Colonic mucosa (tissue), 4 donors: ENCODE measurements at regions not wholly inside any gene's neighbourhood (a gene's known extent, or its start where the extent isn't known, plus 50 kb on each side); places are given as distances from the start of the nearest gene placed in this dataset.

Source experiments
- DNase-seq: peaks from one replicate; pipeline ENCODE4 v3.0.0-alpha.2; 2020
- H3K27ac ChIP-seq: fragments of 200-600 bp; one replicate; pipeline ENCODE4 v1.8.0; 2021
- H3K27me3 ChIP-seq: fragments of 200-600 bp; one replicate; pipeline ENCODE4 v1.8.0; 2021
- H3K36me3 ChIP-seq: fragments of 200-600 bp; one replicate; pipeline ENCODE4 v1.8.0; 2021
- H3K4me1 ChIP-seq: fragments of 200-600 bp; one replicate; pipeline ENCODE4 v1.8.0; 2021; ENCODE audit warnings: mild to moderate bottlenecking
- H3K4me3 ChIP-seq: fragments of 200-600 bp; one replicate; pipeline ENCODE4 v1.8.0; 2021
- H3K9ac ChIP-seq, 2 donors: one replicate each; pipeline ENCODE4 v1.7.0; 2013; ENCODE audit warnings: control low read depth in 2 of 2, low read depth in 2 of 2, low read length in 2 of 2
- H3K9me3 ChIP-seq: fragments of 200-600 bp; one replicate; pipeline ENCODE4 v1.8.0; 2021
- intact Hi-C: fragments of 100-400 bp; cut with DNase I; formaldehyde crosslinking; loops from one replicate; pipeline ENCODE4 v1.14.1; 2022
- TF ChIP-seq, protein P1 (sequence below): fragments of 200-600 bp; IDR thresholded peaks from one replicate; pipeline ENCODE4 v1.8.0; 2022; ENCODE audit warnings: antibody characterized with exemption, mild to moderate bottlenecking
- donor health status: healthy.
- donor health status: DM: no; HTN: no; CAD: no.
- donor health status: DM: no; HTN: no; CAD: no.

- Histone ChIP-seq H3K27me3 (no peaks in the 10 kb centered on the region), H3K4me1 (peaks cover 13% of the 10 kb centered on the region), H3K27ac (peak overlapping the region; percentile 77), H3K9ac (peak overlapping the region in 1 of 2 donors; percentile 84), H3K4me3 (no peak overlapping the region), H3K36me3 (no peaks in the 10 kb centered on the region), H3K9me3 (no peaks in the 10 kb centered on the region)
- TF ChIP-seq, protein P1, sequence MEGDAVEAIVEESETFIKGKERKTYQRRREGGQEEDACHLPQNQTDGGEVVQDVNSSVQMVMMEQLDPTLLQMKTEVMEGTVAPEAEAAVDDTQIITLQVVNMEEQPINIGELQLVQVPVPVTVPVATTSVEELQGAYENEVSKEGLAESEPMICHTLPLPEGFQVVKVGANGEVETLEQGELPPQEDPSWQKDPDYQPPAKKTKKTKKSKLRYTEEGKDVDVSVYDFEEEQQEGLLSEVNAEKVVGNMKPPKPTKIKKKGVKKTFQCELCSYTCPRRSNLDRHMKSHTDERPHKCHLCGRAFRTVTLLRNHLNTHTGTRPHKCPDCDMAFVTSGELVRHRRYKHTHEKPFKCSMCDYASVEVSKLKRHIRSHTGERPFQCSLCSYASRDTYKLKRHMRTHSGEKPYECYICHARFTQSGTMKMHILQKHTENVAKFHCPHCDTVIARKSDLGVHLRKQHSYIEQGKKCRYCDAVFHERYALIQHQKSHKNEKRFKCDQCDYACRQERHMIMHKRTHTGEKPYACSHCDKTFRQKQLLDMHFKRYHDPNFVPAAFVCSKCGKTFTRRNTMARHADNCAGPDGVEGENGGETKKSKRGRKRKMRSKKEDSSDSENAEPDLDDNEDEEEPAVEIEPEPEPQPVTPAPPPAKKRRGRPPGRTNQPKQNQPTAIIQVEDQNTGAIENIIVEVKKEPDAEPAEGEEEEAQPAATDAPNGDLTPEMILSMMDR = no peak
- DNase-seq = peak; percentile 73
- intact Hi-C loops = no loop called here
Observed at GRCh38 chr20:50304923-50305635, 114.4 kb downstream of the CEBPB start.

DNA sequence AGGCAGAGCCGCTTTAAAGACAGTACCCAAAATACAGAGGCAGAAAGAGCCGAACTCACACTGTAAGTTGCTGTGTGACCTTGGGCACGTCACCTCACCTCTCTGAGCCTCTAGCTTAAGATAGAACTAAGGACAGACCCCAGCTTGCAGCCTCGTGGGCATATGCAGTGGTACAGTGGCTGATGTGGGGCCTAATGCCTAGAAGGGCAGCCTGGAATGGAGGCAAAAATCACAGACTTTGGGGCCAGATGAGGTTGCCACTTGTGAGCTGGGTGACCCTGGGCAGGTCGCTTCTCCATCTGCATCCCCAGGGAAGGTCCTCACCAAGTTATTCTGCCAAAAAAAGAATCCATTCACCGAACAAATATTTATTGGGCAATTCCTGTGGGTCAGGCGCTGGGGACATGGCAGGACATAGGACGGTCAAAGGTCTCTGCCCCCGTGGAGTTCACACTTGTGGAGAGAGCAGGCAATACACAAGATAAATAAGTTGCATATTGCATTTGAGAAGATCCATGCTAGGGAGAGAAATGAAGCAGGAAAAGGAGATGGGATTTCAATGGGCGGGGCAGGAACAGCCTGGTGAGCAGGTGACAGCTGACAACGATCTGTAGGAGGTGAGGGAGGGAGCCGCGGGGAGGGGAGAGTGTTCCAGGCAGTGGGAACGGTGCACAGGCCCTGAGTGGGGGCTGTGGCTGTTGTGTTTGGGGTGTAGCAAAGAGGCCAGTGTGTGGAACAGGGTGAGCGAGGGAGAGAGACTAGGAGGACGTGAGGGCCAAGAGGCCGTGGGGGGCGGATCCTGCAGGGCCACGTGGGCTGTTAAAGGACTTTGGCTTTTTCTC is 115.2 kb downstream of the CEBPB start:
- no peaks in the 10 kb centered on the region for H3K9me3 ChIP-seq
- peak; percentile 73 for DNase-seq
- H3K4me1 ChIP-seq = peaks cover 13% of the 10 kb centered on the region
- peak overlapping the region; percentile 77 for H3K27ac ChIP-seq
- intact Hi-C loops = no loop called here
- peak overlapping the region; percentile 58 to 84 for H3K9ac ChIP-seq
- TF ChIP-seq, protein P1 = no peak
- H3K36me3 ChIP-seq = no peaks in the 10 kb centered on the region
- H3K27me3 ChIP-seq = no peaks in the 10 kb centered on the region
- H3K4me3 ChIP-seq = no peak overlapping the region

GRCh38 chr20:50306478-50307423 is 116.1 kb downstream of the CEBPB start:
- H3K27ac ChIP-seq = peak overlapping the region; percentile 77
- peaks cover 13% of the 10 kb centered on the region for H3K4me1 ChIP-seq
- H3K27me3 ChIP-seq = no peaks in the 10 kb centered on the region
- TF ChIP-seq, protein P1 = no peak
- H3K9ac ChIP-seq = peak overlapping the region; percentile 58 to 84
- no peaks in the 10 kb centered on the region for H3K36me3 ChIP-seq
- intact Hi-C loops = no loop called here
- H3K4me3 ChIP-seq = no peak overlapping the region
- no peaks in the 10 kb centered on the region for H3K9me3 ChIP-seq
- DNase-seq = peak; percentile 21

- H3K27me3 ChIP-seq = no peaks in the 10 kb centered on the region
- H3K36me3 ChIP-seq = no peaks in the 10 kb centered on the region
- intact Hi-C loops = no loop called here
- TF ChIP-seq, protein P1 = no peak
- peak overlapping the region in 1 of 2 donors; percentile 55 for H3K9ac ChIP-seq
- no peak for DNase-seq
- H3K4me3 ChIP-seq = no peak overlapping the region
- H3K4me1 ChIP-seq = peaks cover 13% of the 10 kb centered on the region
- H3K27ac ChIP-seq = peak overlapping the region; percentile 77
- H3K9me3 ChIP-seq = no peaks in the 10 kb centered on the region
Observed at GRCh38 chr20:50308166-50308512, 117.5 kb downstream of the CEBPB start.
